ENCODE measurements at regions not wholly inside any gene's neighbourhood (a gene's known extent, or its start where the extent isn't known, plus 50 kb on each side); places are given as distances from the start of the nearest gene placed in this dataset.

DNA sequence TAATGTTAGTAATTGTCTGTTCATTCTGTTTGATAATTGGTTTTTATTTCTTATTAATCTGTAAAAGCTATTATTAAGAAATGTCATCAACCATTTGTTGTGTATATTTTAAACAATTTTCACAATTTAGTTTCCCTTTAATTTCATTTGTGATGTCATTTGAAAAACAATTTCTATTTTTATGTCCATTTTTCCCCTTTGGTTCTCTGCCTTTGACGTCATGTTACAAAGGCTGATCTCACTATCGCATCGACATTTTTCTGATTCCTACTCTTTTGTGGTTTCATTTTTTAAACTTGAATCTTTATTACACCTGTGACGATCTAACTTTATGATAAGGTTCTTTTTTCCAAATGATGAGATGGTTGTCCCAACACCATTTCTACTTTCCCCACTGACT is 191.0 kb upstream of the ZNF507 start:
- no peak for DNase-seq

DNA sequence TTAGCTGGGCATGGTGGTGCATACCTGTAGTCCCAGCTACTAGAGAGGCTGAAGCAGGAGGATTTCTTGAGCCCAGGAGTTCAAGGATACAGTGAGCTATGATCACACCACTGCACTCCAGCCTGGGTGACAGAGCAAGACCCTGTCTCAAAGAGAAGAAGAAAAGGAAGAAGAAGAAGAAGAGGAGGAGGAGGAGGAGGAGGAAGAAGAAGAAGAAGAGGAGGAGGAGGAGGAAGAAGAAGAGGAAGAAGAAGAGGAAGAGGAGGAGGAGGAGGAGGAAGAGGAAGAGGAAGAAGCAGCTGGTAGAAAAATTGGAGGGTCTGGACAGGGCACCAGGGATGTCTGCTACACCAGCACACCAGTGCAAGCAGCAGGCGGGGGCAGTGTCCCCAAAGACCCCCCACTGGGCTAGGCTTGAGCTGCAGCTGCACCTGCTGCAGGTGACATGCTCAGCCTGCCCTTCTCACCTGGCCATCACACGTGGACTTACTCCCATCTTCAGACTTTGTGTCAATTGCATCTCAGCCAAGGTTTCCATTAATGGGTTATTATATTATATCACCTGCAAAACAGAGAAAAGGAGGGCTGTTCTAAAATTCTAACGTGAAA is 180.9 kb upstream of the ZNF507 start:
- DNase-seq: no peak

DNA sequence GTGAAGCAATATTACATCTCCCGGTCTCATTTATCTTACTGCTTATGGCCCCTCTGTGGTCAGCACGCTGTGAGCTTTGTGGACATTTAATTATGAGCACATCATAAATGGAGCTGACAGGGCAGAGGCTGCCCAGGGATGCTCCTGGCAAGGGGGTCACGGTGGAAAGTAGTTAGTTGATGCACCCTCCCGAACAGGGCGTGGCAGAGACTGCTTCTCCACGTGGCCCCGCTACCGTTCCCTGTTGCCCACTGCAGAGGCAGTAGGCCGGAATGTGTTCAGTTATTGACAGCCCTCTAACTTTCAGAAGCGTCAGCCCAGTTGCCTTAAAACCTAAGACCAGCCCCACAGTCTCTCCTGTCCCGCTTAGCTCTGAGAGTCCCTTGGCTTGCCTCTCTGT is 180.3 kb upstream of the ZNF507 start:
- no peak for DNase-seq

DNA sequence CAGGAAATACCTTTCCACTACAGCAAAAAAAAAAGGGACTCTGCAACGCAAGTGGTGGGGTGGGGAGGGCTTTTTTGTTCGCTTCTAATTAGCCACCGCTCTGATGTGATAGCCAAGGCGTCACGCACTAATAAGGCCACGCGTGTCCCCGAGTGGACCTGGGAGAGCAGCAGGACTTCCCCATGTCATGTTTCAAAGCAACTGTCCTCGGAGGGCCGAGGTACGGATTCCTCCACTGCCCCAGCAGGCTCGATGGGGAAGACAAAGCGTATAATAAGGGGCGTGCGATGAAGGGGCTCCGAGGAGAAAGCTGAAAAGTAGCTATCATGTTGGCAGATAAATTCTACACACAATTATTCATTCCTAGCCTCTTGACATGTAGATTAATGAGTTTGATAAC is 179.7 kb upstream of the ZNF507 start:
- no peak for DNase-seq

DNA sequence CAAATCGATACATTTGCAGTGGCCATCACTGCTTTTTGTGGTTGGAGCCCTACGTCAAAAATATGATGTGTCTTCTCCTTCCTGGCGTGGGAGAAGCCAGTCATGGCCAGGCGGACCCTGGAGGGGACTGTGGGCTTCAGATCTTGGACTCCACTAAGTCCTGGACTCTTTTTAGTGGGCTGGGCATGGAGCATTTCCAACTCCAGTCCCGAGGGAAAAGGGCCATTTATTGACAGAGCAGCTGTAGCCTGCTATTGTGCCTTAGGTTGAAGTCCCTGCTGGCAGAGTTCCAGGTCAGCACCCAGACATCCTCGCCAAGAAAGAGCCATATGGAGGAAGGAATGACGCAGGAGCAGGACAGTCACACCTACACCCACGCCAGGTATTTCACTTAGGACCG is 179.2 kb upstream of the ZNF507 start:
- no peak for DNase-seq

DNA sequence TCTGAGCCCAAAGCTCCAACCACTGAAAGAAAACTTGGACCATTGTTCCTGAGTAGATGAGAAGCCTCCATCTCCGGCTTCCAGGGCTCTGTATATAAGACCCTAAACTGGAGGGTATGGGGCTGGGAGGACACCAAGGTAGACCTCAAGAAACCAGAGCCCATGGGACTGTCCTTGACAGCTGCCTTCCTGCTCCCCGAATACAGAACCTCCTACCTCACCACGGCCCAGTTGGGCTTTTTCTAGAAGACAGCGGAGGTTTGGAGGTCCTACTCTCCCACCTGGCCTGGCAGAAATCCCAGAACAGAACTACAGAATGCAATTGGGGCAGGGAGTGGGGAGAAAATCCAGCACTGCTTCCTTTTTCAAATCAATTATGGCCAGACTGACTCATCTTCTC is 177.3 kb upstream of the ZNF507 start:
- no peak for DNase-seq

DNA sequence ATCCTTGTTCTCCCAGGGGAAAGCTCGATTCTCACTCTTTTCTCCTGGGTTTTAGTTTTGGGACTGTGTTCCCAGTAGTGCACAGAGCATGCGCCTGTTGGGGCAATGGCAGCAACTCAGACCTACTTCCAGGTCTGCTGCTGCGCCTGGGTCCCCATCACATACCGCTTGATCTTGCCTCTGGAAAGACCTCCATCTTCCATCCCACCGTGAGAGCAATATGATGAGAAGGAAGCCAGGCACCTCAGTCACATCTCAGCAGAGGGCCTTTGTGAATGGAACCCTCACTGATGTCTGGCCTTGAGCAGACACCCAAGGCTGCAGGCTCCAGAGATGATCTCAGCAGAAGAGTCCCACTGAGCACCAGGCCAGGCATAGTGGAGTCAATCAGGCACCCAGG is 176.8 kb upstream of the ZNF507 start:
- no peak for DNase-seq

DNA sequence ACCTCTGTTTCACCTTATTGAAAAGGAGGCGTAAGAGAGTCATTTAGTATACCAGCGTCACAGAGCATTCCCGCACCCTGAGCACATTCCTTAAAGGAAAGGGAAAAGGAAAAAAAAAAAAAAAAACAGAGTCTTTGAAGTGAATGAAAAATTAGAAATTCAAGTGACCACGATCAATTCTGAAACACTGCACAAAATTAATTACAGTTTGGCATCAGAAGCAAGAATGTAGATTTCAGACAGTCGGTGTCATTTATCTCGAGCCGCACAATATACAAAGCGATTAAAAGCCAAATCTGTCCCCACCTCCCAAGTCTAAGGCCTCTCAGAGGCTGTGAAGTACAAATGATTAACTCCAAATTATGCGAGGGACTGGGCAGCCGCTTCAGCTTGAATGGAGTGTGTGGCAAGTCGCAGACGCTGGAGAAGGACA is 173.7 kb upstream of the ZNF507 start:
- no peak for DNase-seq

DNA sequence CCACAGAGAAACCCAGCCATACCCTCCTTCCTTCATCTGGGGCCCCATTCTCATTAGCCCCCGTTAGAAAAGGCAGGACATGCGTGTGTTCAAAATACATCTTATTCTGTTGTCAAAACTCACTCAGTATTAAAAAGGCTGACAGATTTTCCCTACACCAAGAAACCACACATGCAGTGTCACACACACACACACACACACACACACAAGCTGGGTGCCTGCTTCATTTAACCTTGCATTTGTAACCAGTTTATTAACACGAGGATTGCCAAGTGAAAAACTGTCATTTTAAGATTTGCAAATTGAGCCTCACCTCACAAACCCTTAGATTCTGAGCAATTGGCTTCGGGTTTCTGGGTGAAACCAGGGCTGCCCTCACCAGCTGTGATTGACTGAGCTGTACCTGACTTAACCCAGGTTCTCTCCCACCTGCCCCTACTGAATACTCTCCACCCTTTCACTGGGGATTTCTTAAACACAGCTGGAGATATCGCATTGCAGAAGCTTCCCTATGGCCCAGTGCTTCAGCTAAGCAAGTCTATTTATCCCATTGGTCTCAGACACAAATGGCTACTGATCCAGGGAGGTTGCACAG is 172.7 kb upstream of the ZNF507 start:
- no peak for DNase-seq

DNA sequence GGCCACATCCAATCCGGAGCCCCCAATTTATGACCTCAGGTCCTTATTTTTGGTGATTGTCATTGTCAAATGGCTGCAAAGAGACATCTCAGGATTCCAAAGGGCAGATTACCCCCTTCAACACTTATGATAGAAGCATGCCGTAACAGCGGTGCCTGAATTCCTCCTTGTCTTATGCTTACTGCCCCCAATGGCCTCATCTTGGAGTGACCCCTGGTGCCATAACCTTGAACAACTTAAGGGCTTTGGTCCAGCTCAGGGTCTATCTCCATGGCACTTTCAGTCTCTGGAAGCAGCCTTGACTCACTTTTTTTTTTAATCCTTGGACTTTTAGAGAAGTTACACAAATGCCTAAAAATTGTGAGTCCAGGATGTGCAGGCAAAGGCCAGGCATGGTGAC is 171.6 kb upstream of the ZNF507 start:
- DNase-seq: no peak

DNA sequence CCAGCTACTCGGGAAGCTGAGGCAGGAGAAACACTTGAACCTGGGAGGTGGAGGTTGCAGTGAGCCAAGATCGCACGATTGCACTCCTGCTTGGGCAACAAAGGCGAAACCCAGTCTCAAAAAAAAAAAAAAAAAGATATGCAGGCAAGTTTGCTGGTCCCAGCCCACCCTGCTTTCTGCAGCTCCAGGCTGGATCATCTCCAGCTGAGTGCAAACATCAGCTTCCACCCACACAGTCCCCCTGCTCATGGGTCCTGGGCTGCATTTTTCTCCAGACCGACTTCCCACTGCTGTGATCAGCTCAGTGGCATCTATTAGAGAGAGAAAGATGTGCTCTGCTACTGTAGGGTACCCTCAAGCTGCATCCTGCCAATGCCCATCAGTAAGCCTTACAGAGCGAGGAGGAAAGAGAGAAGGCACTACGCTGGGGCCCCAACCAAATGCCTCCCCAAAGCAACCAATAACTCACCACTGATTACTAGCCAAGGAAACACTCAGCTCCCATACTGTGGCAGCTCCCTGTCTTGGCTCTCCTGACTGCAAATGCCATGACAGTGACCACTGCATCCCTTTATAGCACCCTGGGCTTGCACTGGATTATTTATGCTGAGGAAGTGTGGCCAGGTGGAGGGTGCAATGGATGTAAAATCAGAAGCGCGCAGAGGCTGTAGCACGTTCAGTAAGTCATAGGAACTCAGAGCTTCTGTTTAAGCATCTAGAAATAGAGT is 170.9 kb upstream of the ZNF507 start:
- no peak for DNase-seq

DNA sequence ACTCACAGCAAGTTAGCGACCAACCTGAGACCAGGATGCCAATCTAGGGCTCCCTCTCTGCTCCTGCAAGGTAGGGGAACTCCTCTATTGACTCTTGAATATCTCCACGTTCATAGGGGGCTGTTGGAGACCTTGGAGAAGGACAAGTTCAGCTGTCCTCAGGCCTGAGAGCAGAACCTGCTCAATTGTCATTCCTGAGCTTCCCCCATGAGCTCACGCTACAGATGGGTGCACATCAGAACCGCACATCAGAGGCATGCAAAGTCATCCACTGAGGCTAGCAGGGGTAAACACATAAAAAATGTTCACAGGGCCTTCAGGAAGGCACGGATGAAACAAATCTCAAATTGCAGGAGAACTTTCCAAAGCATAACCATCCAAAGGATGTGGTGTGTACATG is 168.8 kb upstream of the ZNF507 start:
- no peak for DNase-seq

DNA sequence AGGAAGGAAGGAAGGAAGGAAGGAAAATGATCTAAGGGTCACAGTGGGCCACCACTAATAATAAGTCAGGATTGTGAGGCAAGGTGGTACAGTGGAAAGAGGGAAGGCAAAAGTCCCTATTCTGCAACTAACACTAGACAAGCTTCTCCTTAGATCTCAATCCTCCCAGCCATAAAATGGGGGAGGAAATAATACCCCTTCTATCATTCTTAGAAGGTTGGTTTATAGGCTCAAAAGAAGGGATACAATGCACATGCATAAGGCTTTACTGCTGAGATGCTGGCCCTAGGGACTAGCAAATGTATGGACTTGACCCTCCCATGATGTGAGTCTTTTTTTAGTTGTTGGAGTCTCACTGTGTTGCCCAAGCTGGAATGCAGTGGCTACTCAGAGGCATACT is 167.7 kb upstream of the ZNF507 start:
- no peak for DNase-seq

DNA sequence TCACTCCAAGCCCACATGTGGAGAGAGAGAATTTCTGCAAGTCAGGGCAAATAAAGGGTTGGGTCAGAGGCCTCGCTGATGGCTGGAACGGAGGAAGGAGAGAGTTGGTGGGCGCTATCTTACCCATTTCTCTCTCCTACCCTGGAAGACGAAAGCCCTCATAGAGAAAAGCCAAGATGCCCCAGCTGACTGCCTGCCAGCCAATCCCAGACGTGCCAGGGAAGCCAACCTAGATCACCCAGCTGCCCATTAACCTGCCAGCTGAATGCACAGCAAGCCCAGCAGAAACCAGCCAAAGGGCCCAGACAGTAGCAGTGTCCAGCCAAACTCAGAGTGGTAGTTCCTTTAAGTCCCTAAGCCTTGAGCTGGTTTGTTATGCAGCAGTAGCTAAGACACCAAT is 167.0 kb upstream of the ZNF507 start:
- no peak for DNase-seq

DNA sequence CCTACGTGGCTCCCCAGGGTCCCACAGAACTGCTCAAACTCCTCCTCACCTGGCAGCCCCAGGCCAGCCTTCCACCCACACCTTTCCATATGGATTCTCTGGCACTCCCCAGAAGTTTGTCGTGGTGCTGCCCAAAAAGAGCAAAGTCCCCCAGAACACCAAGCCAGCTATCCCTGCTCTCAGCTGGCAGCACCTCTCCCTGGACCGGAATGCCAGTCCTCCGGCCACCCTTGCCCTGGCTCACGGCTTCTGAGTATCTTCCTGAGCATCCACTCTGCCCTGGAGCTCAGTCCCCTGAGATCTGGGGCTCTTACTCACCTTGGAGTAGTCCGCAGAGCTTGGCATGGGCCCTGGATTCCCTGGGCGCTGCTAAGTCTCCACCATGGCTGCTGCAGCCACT is 166.5 kb upstream of the ZNF507 start:
- no peak for DNase-seq

DNA sequence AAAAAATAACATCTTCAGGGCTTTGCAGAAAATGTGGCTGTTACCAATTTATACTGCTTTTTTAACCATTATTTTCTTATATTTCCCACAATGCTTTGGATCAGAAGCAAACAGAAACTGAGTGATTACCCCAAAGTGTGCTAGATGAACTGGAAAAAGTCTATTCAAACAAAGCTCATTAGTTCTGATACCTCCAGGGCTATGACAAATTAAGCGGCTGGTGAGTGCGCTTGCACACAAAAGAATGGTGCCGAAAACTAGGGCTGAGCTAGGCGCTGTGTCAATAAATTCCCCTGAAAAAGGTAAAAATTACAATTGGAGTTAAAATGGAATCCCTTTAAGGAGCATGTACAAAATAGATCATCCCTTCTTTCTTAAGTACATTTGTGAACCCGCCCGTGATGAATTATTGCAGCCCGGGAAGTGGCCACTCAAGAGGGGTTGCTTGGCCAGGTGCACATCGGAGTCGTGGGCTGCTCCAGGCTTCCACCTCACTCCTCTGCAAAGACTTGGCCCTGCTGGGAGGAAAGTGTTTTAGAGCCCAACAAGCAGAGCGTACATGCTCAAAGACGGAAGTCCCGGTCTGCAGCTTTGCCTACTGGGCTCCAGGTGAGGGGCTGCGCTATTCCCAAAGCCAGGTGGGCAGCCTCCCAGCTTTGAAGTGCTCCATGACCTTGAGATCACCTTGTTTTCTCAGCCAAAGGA is 164.0 kb upstream of the ZNF507 start:
- no peak for DNase-seq

DNA sequence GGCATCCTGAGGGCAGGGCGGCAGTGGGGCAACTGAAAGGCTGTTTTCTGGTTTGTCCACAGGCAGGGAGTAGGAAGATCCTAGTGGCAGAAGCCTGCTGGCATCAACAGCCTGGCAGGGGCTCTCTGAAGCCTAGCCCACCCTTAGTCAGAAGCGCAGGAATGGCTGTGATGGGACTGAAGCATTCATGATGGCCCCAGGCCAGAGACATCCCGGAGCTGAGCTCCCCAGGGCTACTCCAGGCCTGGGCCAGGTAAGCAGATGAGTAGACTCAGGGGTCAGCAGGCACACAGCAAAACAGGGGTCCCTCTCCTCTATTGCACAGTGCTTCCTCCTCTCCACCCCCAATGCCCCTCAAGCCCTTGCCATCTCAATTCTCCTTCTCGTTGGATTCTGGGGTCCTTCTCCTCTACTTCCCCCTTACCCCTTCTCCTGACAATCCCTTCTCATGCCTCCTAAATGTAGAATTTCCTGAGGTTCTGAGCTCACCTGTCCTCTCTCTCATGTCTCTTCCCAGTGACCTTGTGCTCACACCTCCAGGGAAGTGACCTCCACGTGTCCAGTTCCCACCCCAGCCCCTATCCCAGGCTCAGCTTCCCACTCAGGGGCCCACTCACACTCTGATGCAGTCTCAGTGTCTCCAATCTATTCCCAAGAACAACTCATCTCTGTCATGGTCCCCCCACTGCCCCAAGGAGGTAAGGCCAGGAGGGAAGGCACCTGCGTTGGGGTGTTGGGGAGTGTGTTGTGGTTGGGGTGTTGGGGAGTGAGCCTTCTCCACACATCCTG is 158.7 kb upstream of the ZNF507 start:
- DNase-seq: no peak

DNA sequence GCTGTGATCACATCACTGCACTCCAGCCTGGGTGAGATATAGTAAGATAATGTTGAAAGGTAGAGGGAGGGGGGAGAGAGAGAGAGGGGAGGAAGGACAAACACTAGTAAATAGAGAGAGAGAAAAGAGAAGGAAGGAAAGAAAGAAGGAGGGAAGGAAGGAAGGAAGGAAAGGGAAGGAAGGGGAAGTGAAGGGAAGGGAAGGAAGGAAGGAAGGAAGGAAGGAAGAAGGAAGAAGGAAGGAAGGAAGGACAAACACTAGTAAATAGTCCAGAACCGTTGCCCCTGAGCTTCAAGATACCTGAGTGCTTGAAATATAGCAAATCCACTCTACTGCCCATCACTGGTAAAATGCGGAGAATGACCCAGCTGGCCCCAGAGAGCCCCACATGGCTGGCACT is 156.5 kb upstream of the ZNF507 start:
- no peak for DNase-seq

DNA sequence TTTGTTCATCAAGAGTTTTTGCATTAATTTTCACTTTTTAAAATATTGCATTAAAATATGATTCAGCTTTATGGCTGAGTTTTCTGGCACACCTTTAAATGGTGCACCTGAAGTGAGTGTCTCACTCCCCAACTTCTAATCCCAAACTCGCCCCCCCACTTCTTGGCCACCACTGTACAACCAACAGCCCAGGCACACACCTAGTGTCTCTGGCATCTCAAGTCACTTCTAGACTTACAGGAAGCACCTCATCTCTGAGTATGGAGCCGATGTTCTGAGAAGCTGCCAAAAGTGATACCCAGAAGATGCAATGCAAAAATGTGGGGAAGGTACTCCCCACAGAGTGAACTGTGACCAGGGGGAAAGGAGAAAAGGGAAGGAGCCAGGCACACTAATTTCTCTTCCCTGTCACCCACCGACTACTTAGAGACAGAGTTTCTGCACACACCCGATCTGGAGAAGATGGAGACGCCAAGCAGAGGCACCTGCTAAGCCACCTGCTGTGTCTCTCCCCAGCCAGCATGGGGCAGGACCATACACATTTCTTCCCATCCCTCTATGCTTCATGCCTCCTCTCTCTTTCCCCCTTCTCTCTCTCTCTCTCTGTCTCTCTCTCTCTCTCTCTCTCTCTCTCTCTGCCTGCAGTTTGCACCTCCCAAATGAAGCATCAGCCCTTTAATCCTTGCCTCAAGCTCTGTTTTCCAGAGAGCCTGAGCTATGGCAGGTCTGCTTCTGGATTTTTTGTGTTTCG is 155.3 kb upstream of the ZNF507 start:
- DNase-seq: no peak

DNA sequence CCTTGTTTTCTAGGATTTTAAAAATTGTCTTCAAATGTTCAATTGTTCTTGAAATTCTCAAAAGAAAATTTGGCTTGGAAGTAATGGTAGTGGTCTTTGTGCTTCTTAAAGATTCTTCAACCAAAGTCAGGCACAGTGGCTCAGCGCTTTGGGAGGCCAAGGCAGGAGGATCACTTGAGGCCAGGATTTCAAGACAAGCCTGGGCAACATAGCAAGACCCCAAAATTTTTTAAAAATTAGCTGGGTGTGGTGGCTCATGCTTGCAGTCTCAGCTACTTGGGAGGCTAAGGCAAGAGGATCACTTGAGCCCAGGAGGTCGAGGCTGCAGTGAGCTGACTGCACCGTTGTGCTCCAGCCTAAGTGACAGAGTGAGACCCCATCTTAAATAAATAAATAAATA is 153.5 kb upstream of the ZNF507 start:
- no peak for DNase-seq

DNA sequence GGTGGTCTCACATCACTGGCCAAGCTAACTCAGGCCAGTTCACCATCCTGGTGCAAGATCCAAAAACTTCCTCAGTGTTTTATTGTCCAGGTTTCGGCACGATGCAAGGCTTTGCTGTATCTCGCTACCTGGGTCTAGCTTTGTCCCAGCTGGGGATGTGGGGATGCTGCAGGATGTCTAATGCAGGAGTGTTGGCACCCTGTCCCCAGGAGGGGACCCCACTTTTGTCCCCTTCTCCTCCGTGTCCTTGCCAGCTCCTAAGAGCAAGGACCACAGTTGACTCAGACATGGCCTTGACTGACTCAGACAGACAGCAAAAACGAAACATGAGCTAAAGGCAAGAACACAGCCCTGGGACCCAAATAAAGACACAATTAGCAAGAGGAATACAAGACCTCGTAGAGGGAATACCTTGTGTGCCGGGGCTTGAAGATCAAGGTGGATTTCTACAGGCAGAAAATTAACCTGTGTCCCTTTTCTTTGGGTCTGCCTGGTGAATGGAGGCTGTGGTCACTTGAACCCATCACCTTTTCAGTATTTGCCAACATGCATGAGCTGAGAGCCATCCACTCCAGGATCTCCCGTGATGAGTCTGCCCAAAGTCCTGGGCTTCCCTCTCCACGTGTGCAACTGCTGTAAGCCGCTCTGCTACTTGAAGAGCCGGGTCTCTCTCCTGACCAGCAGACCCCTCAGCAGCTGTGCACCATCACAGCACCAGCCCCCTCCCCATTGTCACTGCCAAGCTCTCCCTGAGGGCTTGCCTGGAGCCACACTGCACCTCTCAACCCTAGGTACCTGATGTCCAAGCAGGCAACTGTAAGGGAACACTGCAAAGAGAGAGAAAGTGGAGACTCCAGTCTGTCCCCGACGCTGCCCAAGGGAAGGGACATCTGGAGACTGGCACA is 149.5 kb upstream of the ZNF507 start:
- no peak for DNase-seq

Measured in RPMI8226 (cell line).